ENCODE measurements at regions not wholly inside any gene's neighbourhood (a gene's known extent, or its start where the extent isn't known, plus 50 kb on each side); places are given as distances from the start of the nearest gene placed in this dataset.

DNA sequence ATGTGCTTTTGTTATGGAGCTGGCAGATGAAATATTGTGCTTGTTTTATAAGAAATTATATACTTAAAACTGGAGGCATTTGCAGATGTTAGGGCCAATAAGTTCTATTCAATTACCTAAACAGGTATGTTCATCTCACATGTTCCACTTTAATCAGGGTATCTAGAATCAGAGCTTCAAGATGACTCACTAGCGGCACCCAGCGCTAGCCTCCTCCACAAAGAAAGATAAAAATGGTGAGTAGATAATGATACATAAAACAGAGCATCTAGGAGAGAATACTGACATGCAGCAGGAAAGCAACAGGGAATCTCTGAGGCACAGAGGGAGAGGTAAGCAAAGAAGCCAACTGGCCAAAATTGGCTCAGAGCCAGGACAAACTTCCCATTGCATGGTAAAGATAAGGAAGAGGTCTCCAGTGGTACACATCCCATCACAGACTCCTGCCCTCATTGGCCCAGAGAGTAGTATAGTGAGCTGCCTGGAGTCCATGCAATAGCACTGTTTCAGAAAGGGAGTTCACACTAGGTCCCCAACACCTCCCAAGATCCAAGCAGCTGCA is 200.7 kb upstream of the SPTLC3 start:
- Mint-ChIP-seq H3K27ac (no peak overlapping the region), H3K4me3 (no peak overlapping the region), H3K36me3 (ENCODE audit: low read depth) (no peaks in the 10 kb centered on the region), H3K9me3 (peaks cover 31% of the 10 kb centered on the region), H3K27me3 (ENCODE audit: low read depth) (no peaks in the 10 kb centered on the region), H3K4me1 (ENCODE audit: low read depth) (no peaks in the 10 kb centered on the region)
- DNase-seq (ENCODE audit: low spot score), result no peak

DNA sequence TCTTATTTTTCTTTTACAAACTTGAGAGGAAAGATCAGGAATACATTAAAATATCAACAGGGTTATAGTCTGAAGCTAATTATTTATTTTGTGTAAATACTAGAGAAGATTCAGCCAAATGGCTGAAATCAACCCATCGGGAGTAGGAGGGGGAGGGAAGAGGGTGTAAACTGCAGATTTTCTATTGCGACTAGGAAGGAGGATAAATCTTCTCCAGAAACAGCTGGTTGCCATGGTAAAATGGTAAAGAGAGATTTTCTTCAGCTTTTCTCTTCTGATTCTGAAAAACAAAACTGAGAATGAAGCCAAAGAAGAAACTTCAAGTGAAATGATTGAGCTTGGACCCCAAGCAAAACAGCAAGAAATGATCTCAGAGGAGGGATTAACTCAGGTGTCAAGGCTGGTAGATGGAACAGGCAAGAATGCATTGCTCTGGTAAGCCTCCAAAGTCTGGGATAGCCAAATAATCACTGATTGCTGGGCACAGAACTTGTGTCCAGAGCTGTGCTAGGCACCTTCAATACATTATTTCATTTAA is 193.5 kb upstream of the SPTLC3 start:
- H3K27ac Mint-ChIP-seq, result no peak overlapping the region
- H3K27me3 Mint-ChIP-seq (ENCODE audit: low read depth), result no peaks in the 10 kb centered on the region
- no peak for DNase-seq (ENCODE audit: low spot score)
- H3K4me1 Mint-ChIP-seq (ENCODE audit: low read depth), result no peaks in the 10 kb centered on the region
- H3K36me3 Mint-ChIP-seq (ENCODE audit: low read depth), result no peaks in the 10 kb centered on the region
- H3K4me3 Mint-ChIP-seq, result no peak overlapping the region
- H3K9me3 Mint-ChIP-seq, result peaks cover 10% of the 10 kb centered on the region

DNA sequence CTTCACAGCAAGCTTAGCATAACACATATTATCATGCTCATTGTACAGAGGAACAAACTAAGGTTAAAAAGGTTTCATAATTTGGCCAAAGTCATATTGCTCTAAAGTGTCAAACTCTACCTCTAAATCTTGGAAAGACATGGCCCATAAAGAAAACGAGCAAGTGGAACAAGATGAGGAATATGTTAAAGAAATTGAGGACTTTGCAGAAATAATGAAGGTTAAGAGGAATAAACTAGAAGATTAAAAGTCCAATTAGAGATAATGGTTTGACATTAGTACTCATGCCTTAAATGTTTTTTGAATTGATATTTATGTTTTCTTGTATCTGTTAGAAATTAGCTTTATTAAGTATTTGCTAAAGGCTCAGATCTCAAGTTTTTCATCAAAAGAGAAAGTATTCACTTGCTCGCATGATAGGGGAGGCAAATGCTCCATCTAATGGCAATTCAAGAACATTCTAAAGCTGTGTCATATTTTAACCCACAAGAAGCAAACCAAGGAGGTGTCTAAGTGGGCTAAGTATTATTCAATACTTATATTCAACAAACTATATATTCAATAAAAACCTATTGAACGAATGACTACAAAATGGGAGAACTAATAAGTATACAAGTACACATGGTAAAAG is 192.9 kb upstream of the SPTLC3 start:
- no peak for DNase-seq (ENCODE audit: low spot score)
- H3K4me3 Mint-ChIP-seq, result no peak overlapping the region
- no peak overlapping the region for H3K27ac Mint-ChIP-seq
- peaks cover 10% of the 10 kb centered on the region for H3K9me3 Mint-ChIP-seq
- H3K4me1 Mint-ChIP-seq (ENCODE audit: low read depth), result no peaks in the 10 kb centered on the region
- H3K36me3 Mint-ChIP-seq (ENCODE audit: low read depth), result no peaks in the 10 kb centered on the region
- H3K27me3 Mint-ChIP-seq (ENCODE audit: low read depth), result no peaks in the 10 kb centered on the region

DNA sequence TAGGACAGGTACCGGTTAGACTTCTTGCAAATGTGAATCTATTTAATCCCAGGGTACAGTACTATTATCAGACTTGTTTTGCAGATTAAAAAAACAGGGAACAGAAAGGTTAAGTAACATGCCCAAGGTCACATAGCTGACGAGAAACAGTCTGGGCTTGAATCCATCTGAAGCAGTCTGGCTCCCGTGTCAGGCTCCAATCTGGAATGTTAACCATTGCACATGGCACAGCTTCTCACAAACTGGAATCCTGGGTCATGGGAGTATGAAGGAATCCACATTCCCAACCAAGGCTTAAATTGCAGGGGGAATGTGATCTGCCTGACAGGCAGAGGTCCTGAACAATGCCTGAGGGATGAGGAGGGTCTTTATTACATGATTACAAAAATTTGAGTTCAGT is 187.5 kb upstream of the SPTLC3 start:
- Mint-ChIP-seq H3K36me3 (ENCODE audit: low read depth) (no peaks in the 10 kb centered on the region), H3K9me3 (no peaks in the 10 kb centered on the region), H3K4me3 (no peak overlapping the region), H3K4me1 (ENCODE audit: low read depth) (no peaks in the 10 kb centered on the region), H3K27ac (no peak overlapping the region), H3K27me3 (ENCODE audit: low read depth) (no peaks in the 10 kb centered on the region)
- no peak for DNase-seq (ENCODE audit: low spot score)

DNA sequence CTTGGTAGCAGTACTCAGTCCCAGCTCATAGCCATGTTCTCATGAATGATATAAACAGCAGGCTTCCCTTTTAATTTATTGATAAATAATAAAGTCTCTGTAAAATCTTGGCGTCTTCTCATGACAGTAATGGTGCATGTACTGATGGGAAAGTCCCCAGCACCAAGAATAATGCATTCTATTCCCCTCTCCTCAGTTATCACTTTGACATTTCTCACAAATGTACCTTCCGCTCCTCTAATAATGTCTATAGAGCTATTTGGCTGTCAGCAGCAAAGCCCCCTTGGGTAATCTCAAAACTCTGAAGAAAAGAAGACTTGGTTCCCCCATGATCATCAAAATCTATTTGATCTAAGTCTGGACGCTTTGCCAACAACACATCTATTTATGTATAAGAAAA is 185.0 kb upstream of the SPTLC3 start:
- H3K36me3 Mint-ChIP-seq (ENCODE audit: low read depth), result no peaks in the 10 kb centered on the region

DNA sequence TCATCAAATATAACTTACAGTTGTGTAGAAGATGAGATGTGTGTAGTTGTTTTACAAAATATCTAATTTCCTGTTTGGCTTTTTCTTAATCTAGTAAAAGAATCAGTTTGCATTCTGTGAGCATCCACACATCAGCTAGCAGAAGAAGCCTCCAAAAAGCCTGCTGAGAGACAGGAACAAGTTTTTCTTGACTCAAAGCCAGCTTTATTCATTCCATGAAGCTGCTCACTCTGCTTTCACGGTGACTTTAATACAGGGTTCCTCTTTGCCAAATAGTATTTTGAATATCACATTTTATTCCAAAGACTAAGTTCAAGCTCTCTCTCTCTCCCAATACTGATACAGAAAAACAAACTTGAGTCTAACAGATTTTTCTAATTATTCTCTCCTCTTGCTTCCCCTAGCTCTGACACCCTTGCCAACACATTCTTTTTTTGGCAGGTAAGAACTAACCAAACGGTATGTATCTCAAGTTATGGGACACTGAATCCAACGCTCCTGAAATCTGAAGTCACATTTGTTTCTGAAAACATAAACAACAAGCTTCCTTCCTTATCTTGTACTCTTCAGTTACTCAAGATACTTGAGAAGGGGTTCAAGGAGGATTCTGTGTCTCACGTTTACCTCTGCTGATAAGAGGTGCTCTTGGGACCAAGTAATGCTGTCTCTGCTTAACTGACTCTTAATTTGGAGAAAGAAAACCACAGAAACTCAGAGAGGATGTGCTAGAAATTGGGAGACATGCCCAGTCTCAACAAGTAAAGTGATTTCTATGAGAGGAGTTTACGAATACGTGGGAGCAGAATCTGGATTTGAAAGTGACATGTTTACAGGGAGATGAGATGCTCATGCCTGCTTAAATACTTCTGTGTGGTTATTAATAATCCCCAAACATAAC is 184.2 kb upstream of the SPTLC3 start:
- no peak overlapping the region for H3K27ac Mint-ChIP-seq
- H3K4me3 Mint-ChIP-seq, result no peak overlapping the region
- H3K36me3 Mint-ChIP-seq (ENCODE audit: low read depth), result no peaks in the 10 kb centered on the region
- H3K27me3 Mint-ChIP-seq (ENCODE audit: low read depth), result no peaks in the 10 kb centered on the region
- no peaks in the 10 kb centered on the region for H3K4me1 Mint-ChIP-seq (ENCODE audit: low read depth)
- no peak for DNase-seq (ENCODE audit: low spot score)
- no peaks in the 10 kb centered on the region for H3K9me3 Mint-ChIP-seq

More for the DNA sequence above, 185.0 kb upstream of the SPTLC3 start:
- DNase-seq (ENCODE audit: low spot score), result no peak
- H3K4me3 Mint-ChIP-seq, result no peak overlapping the region
- no peaks in the 10 kb centered on the region for H3K27me3 Mint-ChIP-seq (ENCODE audit: low read depth)
- no peaks in the 10 kb centered on the region for H3K9me3 Mint-ChIP-seq
- no peak overlapping the region for H3K27ac Mint-ChIP-seq
- no peaks in the 10 kb centered on the region for H3K4me1 Mint-ChIP-seq (ENCODE audit: low read depth)

DNA sequence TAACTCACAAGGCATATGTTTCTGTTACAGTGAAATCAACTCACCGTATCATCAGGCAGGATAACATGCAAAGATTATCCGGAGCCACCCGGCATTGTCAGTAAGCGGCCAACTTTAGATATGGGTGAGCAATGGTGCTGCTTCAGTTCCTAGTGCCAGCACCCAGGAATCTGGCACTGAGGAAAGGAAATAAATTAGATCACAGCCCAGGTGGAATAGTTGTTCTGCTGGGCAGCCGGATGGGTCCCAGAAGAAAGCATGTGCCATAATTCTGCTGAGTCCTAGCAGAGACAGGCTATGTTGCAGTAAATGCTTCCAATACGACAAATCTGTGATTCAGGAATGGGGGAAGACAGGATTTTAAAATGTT is 183.6 kb upstream of the SPTLC3 start:
- H3K4me1 Mint-ChIP-seq (ENCODE audit: low read depth), result no peaks in the 10 kb centered on the region

DNA sequence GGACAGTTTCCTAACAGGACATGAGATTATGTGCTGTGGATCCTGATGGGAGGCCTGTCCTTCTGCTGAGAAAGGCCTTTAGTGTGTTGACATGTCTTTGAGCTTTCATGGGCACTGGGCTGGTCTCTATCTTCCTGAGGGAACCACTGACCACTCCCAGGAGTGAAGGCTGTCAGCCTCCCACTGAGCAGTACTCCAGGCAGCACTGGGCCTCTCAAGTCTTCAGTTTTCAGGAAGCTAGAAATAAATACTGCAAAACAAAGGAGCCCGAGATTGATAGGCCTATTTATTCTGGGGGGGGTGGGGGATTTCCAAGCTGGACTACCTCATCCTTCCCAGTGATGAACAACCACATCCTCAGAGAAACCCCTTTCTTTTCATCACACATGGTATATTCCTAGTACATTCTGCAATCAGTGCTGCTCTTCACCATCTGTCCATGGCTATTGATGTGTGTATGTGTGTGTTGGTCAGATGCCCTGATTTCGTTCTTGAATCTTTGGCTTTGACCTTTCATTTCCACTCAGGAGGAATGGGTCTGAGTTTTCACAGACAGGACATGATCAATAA is 180.9 kb upstream of the SPTLC3 start:
- Mint-ChIP-seq H3K36me3 (ENCODE audit: low read depth) (no peaks in the 10 kb centered on the region), H3K27ac (no peak overlapping the region), H3K9me3 (no peaks in the 10 kb centered on the region), H3K4me1 (ENCODE audit: low read depth) (no peaks in the 10 kb centered on the region), H3K4me3 (no peak overlapping the region), H3K27me3 (ENCODE audit: low read depth) (no peaks in the 10 kb centered on the region)
- DNase-seq (ENCODE audit: low spot score), result no peak

More for the DNA sequence above, 183.6 kb upstream of the SPTLC3 start:
- Mint-ChIP-seq H3K27me3 (ENCODE audit: low read depth) (no peaks in the 10 kb centered on the region), H3K36me3 (ENCODE audit: low read depth) (no peaks in the 10 kb centered on the region), H3K9me3 (no peaks in the 10 kb centered on the region), H3K4me3 (no peak overlapping the region), H3K27ac (no peak overlapping the region)
- no peak for DNase-seq (ENCODE audit: low spot score)

DNA sequence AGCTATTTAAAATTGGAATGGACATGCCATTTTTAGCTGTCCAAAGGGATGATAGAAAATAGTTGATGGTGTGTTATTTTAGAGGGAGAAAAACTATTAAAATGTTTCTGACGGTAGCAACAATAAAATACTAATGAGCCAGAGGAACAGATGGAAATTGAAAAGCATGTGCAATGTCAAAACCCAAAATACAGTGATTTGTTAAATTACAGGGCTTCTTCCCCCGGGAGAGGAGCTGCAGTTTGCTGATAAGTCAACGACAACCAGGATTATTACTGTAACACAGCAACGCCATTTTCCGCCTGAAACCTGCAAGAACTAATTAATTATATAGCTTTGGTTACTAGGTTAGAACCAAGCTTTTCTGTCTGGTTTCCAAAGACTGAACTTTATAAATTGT is 179.6 kb upstream of the SPTLC3 start:
- H3K9me3 Mint-ChIP-seq, result no peaks in the 10 kb centered on the region
- H3K4me3 Mint-ChIP-seq, result no peak overlapping the region
- no peak for DNase-seq (ENCODE audit: low spot score)
- H3K27ac Mint-ChIP-seq, result no peak overlapping the region
- H3K4me1 Mint-ChIP-seq (ENCODE audit: low read depth), result no peaks in the 10 kb centered on the region
- H3K27me3 Mint-ChIP-seq (ENCODE audit: low read depth), result no peaks in the 10 kb centered on the region
- H3K36me3 Mint-ChIP-seq (ENCODE audit: low read depth), result no peaks in the 10 kb centered on the region

DNA sequence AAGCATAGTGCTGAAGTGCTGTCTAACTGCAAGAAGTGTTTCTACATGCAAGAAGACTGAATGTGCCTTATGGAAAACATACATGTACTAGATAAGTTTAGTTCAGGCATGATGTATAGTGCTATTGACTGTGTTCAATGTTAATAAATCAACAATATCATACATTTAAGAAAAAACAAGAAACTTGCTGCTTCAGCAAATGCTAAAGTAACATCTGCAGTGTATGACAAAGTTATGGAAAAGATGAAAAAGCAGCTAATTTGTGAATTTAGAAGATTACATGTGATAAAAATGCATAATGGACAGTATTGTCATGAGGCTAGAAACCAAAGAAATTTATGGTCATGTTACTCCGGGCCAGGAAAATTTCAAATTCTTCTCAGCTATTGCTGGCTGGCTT is 174.9 kb upstream of the SPTLC3 start:
- H3K27me3 Mint-ChIP-seq (ENCODE audit: low read depth), result no peaks in the 10 kb centered on the region
- no peak overlapping the region for H3K27ac Mint-ChIP-seq
- no peaks in the 10 kb centered on the region for H3K36me3 Mint-ChIP-seq (ENCODE audit: low read depth)
- no peaks in the 10 kb centered on the region for H3K9me3 Mint-ChIP-seq
- no peak for DNase-seq (ENCODE audit: low spot score)
- no peak overlapping the region for H3K4me3 Mint-ChIP-seq
- no peaks in the 10 kb centered on the region for H3K4me1 Mint-ChIP-seq (ENCODE audit: low read depth)

DNA sequence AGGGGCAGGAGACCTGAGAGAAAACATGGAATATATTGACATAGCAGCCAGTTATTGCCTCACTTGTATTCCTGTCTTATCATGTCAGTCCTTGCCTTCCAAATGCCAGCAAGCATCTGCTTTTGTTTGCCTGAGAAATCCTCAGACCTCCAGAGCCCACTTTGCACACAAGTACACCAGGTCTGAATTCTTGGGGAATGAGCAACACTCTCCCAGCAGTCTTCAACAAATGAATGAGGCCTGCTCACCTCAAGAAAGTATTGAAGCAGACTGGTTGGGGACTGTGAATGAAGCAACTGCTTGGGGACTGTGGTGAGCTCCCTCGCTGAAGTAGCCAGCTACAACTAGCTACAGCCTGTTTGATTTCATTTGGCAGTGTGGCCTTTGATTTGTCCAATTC is 172.8 kb upstream of the SPTLC3 start:
- no peak overlapping the region for H3K27ac Mint-ChIP-seq
- H3K4me1 Mint-ChIP-seq (ENCODE audit: low read depth), result no peaks in the 10 kb centered on the region
- no peaks in the 10 kb centered on the region for H3K9me3 Mint-ChIP-seq
- H3K27me3 Mint-ChIP-seq (ENCODE audit: low read depth), result no peaks in the 10 kb centered on the region
- no peak overlapping the region for H3K4me3 Mint-ChIP-seq
- DNase-seq (ENCODE audit: low spot score), result no peak
- no peaks in the 10 kb centered on the region for H3K36me3 Mint-ChIP-seq (ENCODE audit: low read depth)

DNA sequence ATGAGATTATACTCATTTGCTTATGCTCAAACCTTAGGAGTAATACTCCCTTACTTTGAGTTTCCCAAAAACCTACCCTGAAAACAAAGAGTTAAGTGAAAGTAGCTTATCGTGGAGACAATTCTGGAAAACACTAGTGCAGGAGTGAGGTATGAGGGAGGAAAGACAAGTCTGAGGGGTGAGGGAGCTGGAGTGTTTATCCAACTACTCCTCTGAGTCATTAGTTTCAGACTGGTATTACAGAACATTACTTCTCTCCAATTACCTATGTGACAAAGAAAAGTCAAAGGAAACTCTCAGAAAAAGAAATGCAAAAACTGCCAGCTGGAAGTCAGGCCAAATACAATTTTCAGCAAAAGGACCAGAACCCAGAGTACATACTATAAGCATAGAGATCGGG is 171.1 kb upstream of the SPTLC3 start:
- H3K4me1 Mint-ChIP-seq (ENCODE audit: low read depth), result no peaks in the 10 kb centered on the region
- no peaks in the 10 kb centered on the region for H3K9me3 Mint-ChIP-seq
- H3K27me3 Mint-ChIP-seq (ENCODE audit: low read depth), result no peaks in the 10 kb centered on the region
- DNase-seq (ENCODE audit: low spot score), result no peak
- H3K27ac Mint-ChIP-seq, result no peak overlapping the region
- H3K4me3 Mint-ChIP-seq, result no peak overlapping the region
- no peaks in the 10 kb centered on the region for H3K36me3 Mint-ChIP-seq (ENCODE audit: low read depth)

DNA sequence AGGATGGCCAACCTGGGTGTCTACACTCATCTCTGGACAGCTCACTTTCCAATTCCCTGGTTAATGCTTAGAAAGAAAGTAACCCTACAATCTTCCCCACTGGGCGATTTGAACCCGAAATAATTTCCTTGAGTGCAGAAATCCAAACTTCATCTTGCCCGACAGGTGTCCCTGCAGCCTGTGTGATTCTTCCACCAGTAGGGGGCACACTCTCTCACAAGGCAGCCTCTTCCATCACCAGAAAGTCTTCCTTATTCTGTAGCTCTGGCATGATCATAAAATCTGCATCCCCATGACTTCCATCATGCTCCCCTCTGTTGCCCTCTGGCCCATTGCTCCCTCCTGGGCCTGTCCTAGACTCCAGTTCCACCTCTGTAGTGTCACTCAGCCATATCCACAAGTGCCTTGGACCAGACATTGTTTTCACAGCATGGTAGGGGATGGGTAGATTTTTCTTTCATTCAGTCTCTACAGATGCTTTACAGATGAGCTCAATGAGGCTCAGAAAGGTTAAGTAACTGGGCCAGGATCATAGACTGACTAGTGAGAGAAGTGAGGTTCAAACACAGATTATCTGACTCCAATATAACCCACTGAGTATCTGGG is 170.4 kb upstream of the SPTLC3 start:
- no peaks in the 10 kb centered on the region for H3K9me3 Mint-ChIP-seq
- H3K4me3 Mint-ChIP-seq, result no peak overlapping the region
- no peaks in the 10 kb centered on the region for H3K36me3 Mint-ChIP-seq (ENCODE audit: low read depth)
- no peak overlapping the region for H3K27ac Mint-ChIP-seq
- no peak for DNase-seq (ENCODE audit: low spot score)
- H3K27me3 Mint-ChIP-seq (ENCODE audit: low read depth), result no peaks in the 10 kb centered on the region
- H3K4me1 Mint-ChIP-seq (ENCODE audit: low read depth), result no peaks in the 10 kb centered on the region

DNA sequence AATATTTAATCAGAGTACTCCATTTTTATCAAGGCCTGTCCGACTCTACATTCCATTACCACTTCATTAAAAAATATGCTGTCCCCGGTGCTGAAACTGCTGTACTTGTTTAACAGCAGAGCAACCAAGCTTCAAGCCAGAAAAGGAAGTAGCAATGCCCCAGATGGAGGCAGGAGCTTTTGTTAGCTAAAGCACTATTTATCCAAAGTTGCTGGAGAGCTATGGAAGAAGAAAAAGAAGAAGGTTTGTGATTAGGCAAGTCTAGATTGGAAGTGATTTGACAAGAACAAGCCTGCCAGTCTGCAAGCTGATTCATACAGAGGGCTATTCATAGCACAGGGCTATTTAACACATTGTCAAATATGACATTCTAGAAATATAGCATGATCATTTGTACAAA is 160.9 kb upstream of the SPTLC3 start:
- no peaks in the 10 kb centered on the region for H3K27me3 Mint-ChIP-seq (ENCODE audit: low read depth)
- H3K36me3 Mint-ChIP-seq (ENCODE audit: low read depth), result no peaks in the 10 kb centered on the region
- H3K4me1 Mint-ChIP-seq (ENCODE audit: low read depth), result no peaks in the 10 kb centered on the region
- no peak overlapping the region for H3K4me3 Mint-ChIP-seq
- H3K27ac Mint-ChIP-seq, result no peak overlapping the region
- no peak for DNase-seq (ENCODE audit: low spot score)
- no peaks in the 10 kb centered on the region for H3K9me3 Mint-ChIP-seq
